ENCODE measurements at regions not wholly inside any gene's neighbourhood (a gene's known extent, or its start where the extent isn't known, plus 50 kb on each side); places are given as distances from the start of the nearest gene placed in this dataset.

GRCh38 chr3:82800248-82800647 lies 1038.8 kb upstream of the GBE1 start:
- H3K79me2 ChIP-seq (replicated peaks; ENCODE audit: insufficient read depth) = no peaks in the 10 kb centered on the region
- no peak overlapping the region for H2AFZ ChIP-seq
- H3K4me3 ChIP-seq = no peak overlapping the region
- no peak for TF ChIP-seq EZH2phosphoT487 (IDR thresholded peaks at IDR 0.05; ENCODE audit: unreplicated experiment)
- TF ChIP-seq CREB1 (CRISPR knock-in tag; IDR thresholded peaks at IDR 0.05; ENCODE audit: low read depth) = no peak
- no peak for TF ChIP-seq ZNF331 (CRISPR knock-in tag; IDR thresholded peaks at IDR 0.05; ENCODE audit: low read depth)
- TF ChIP-seq REST (IDR thresholded peaks at IDR 0.05; ENCODE audit: unreplicated experiment) = no peak
- TF ChIP-seq STAT1 (IDR thresholded peaks at IDR 0.05; ENCODE audit: unreplicated experiment) = no peak
- TF ChIP-seq CTCF (conservative IDR thresholded peaks at IDR 0.05; ENCODE audit: low read depth in 2 of 2) = no peak
- no peak for TF ChIP-seq JUNB (IDR thresholded peaks at IDR 0.05; ENCODE audit: unreplicated experiment)
- TF ChIP-seq POLR2AphosphoS5 (IDR thresholded peaks at IDR 0.05; ENCODE audit: low read depth) = no peak
- TF ChIP-seq ZNF114 (CRISPR knock-in tag; IDR thresholded peaks at IDR 0.05) = no peak
- Mint-ChIP-seq H3K4me3 (no peak overlapping the region), H3K27ac (no peak overlapping the region), H3K36me3 (ENCODE audit: low read depth) (no peaks in the 10 kb centered on the region), H3K4me1 (no peaks in the 10 kb centered on the region), H3K9me3 (no peaks in the 10 kb centered on the region), H3K27me3 (ENCODE audit: insufficient read depth, low read depth, poor library complexity) (no peaks in the 10 kb centered on the region)
- H3K9me2 ChIP-seq (ENCODE audit: insufficient read depth) = no peaks in the 10 kb centered on the region
- H3K4me2 ChIP-seq = no peak overlapping the region
- no peak overlapping the region for H3K27ac ChIP-seq (ENCODE audit: low read depth)
- H3K36me3 ChIP-seq (ENCODE audit: insufficient read depth) = no peaks in the 10 kb centered on the region
- DNase-seq (ENCODE audit: low spot score) (no peak), ATAC-seq (no peak)
- H4K20me1 ChIP-seq (replicated peaks; ENCODE audit: insufficient read depth) = no peaks in the 10 kb centered on the region
- H3F3A ChIP-seq (replicated peaks; ENCODE audit: low read depth) = no peaks in the 10 kb centered on the region
- no peaks in the 10 kb centered on the region for H3K4me1 ChIP-seq (ENCODE audit: insufficient read depth)
- H3K27me3 ChIP-seq (ENCODE audit: insufficient read depth) = no peaks in the 10 kb centered on the region

- no peaks in the 10 kb centered on the region for H3K9me2 ChIP-seq (ENCODE audit: insufficient read depth)
- DNase-seq (ENCODE audit: low spot score) (no peak), ATAC-seq (no peak)
- H2AFZ ChIP-seq = no peak overlapping the region; the same call in 1 of the 2 replicates
- Mint-ChIP-seq H3K36me3 (ENCODE audit: low read depth) (no peaks in the 10 kb centered on the region), H3K27me3 (ENCODE audit: insufficient read depth, low read depth, poor library complexity) (no peaks in the 10 kb centered on the region), H3K4me1 (no peaks in the 10 kb centered on the region), H3K9me3 (no peaks in the 10 kb centered on the region), H3K4me3 (no peak overlapping the region), H3K27ac (peak overlapping the region; percentile 26; the same call in 1 of the 2 replicates)
- no peaks in the 10 kb centered on the region for H3K79me2 ChIP-seq (replicated peaks; ENCODE audit: insufficient read depth)
- H3K27me3 ChIP-seq (ENCODE audit: insufficient read depth) = no peaks in the 10 kb centered on the region
- no peaks in the 10 kb centered on the region for H3K4me1 ChIP-seq (ENCODE audit: insufficient read depth)
- H3K27ac ChIP-seq (ENCODE audit: low read depth) = no peak overlapping the region
- no peak overlapping the region for H3K4me3 ChIP-seq
- no peak overlapping the region for H3K4me2 ChIP-seq
- no peaks in the 10 kb centered on the region for H3F3A ChIP-seq (replicated peaks; ENCODE audit: low read depth)
- no peaks in the 10 kb centered on the region for H3K36me3 ChIP-seq (ENCODE audit: insufficient read depth)
- H4K20me1 ChIP-seq (replicated peaks; ENCODE audit: insufficient read depth) = no peaks in the 10 kb centered on the region
- TF ChIP-seq ZNF114 (CRISPR knock-in tag; IDR thresholded peaks at IDR 0.05) (no peak), STAT1 (IDR thresholded peaks at IDR 0.05; ENCODE audit: unreplicated experiment) (no peak), JUNB (IDR thresholded peaks at IDR 0.05; ENCODE audit: unreplicated experiment) (no peak), NANOG (IDR thresholded peaks at IDR 0.05; ENCODE audit: borderline replicate concordance) (no peak), REST (IDR thresholded peaks at IDR 0.05; ENCODE audit: unreplicated experiment) (no peak), ETS1 (IDR thresholded peaks at IDR 0.05) (no peak), EZH2phosphoT487 (IDR thresholded peaks at IDR 0.05; ENCODE audit: unreplicated experiment) (no peak)
Measured at GRCh38 chr3:82796765-82797164, 1035.3 kb upstream of the GBE1 start.
